HCT116 (cell line): ENCODE measurements at regions not wholly inside any gene's neighbourhood (a gene's known extent, or its start where the extent isn't known, plus 50 kb on each side); places are given as distances from the start of the nearest gene placed in this dataset.

ENCODE experiments used
- ATAC-seq: fragments of 200-7000 bp; cut with Tn5 transposase; 2 replicates; pipeline ENCODE4 v1.9.1; 2020; ENCODE audit warnings: mild to moderate bottlenecking, moderate library complexity
- BruUV-seq: library from RNA; stranded (reverse); fragments of 400-500 nt; replicated peaks from 2 replicates; lab custom pipeline; 2021; lab: Mats Ljungman, UMichigan
- CTCF ChIA-PET: fragments of 300-600 bp; sonication (Branson Sonifier 250); formaldehyde crosslinking; loops from one replicate; lab custom pipeline; 2021; ENCODE audit warnings: antibody characterized with exemption; lab: Charles Lee
- POLR2A ChIA-PET: fragments of 300-600, 350-600 bp; sonication (Branson Sonifier 250); formaldehyde crosslinking; loops from one replicate; lab custom pipeline; 2021; ENCODE audit warnings: antibody characterized with exemption; lab: Charles Lee
- RAD21 ChIA-PET, 2 experiments: fragments of 300-600 bp; sonication (Branson Sonifier 250); formaldehyde crosslinking; loops; one replicate each; lab custom pipeline; 2023; ENCODE audit warnings: low total read pairs in 2 of 2; ENCODE audit not compliant: uncharacterized antibody in 2 of 2, unreplicated experiment in 2 of 2, low non-redundant PET in 1 of 2; lab: Charles Lee
- DNase-seq: peaks from one replicate; pipeline ENCODE4 v3.0.0-alpha.2; 2010; ENCODE audit warnings: low read depth, low spot score
- H2AFZ ChIP-seq: fragments of 200-600 bp; shearing (Covaris generic), sonication (generic); 2 replicates; pipeline ENCODE4 v1.6.1; 2017; ENCODE audit warnings: low read depth, mixed run types, mixed read lengths, antibody characterized with exemption, low read length; ENCODE audit not compliant: poor library complexity, severe bottlenecking
- H3K27ac ChIP-seq: 2 replicates; pipeline ENCODE4 v1.5.1; 2012; ENCODE audit warnings: low read depth, low read length
- H3K27me3 ChIP-seq: fragments of 200-600 bp; sonication (generic); 2 replicates; pipeline ENCODE4 v1.6.1; 2016; ENCODE audit warnings: mixed run types, low read length, mixed read lengths; ENCODE audit not compliant: insufficient read depth
- H3K36me3 ChIP-seq, 2 experiments: fragments of 200-500 bp in 1 of 2; fragments of 200-600 bp in 1 of 2; sonication (Bioruptor generic) in 1 of 2; sonication (generic) in 1 of 2; 2 replicates each; pipeline versions ENCODE4 v1.5.1 to v1.6.1; 2014 to 2016; ENCODE audit warnings: low read length in 2 of 2, inconsistent platforms in 1 of 2, mixed read lengths in 1 of 2, mixed run types in 1 of 2; ENCODE audit not compliant: insufficient read depth in 2 of 2, control insufficient read depth in 1 of 2
- H3K4me1 ChIP-seq, 2 experiments: fragments of 200-600 bp in 1 of 2; sonication (generic) in 1 of 2; 2 replicates each; pipeline versions ENCODE4 v1.5.1 to v1.6.1; 2012 to 2017; ENCODE audit warnings: low read length in 2 of 2, inconsistent platforms in 1 of 2, mild to moderate bottlenecking in 1 of 2, mixed read lengths in 1 of 2, mixed run types in 1 of 2, moderate library complexity in 1 of 2; ENCODE audit not compliant: insufficient read depth in 2 of 2, control insufficient read depth in 1 of 2
- H3K4me2 ChIP-seq: fragments of 200-600 bp; sonication (generic); 2 replicates; pipeline ENCODE4 v1.6.1; 2017; ENCODE audit warnings: mixed run types, low read length, mixed read lengths
- H3K4me3 ChIP-seq, 2 experiments: fragments of 200-600 bp in 1 of 2; sonication (generic) in 1 of 2; replicated peaks in 1 of 2; 2 replicates each; pipeline ENCODE4 v1.5.1; 2011 to 2016; ENCODE audit warnings: low read length in 2 of 2, control low read depth in 1 of 2, low read depth in 1 of 2, mild to moderate bottlenecking in 1 of 2, mixed read lengths in 1 of 2, mixed run types in 1 of 2
- H3K79me2 ChIP-seq: fragments of 200-600 bp; sonication (generic); 2 replicates; pipeline ENCODE4 v1.6.1; 2017; ENCODE audit warnings: mild to moderate bottlenecking, mixed run types, low read length, moderate library complexity, mixed read lengths; ENCODE audit not compliant: insufficient read depth
- H3K9ac ChIP-seq: fragments of 200-600 bp; sonication (generic); 2 replicates; pipeline ENCODE4 v1.6.1; 2016; ENCODE audit warnings: low read length, mixed read lengths
- H3K9me2 ChIP-seq: fragments of 200-600 bp; sonication (generic), shearing (Covaris generic); 2 replicates; pipeline ENCODE4 v1.6.1; 2017; ENCODE audit warnings: mixed run types, mild to moderate bottlenecking, moderate library complexity; ENCODE audit not compliant: insufficient read depth
- H3K9me3 ChIP-seq, 2 experiments: fragments of 200-500 bp in 1 of 2; fragments of 200-600 bp in 1 of 2; sonication (Bioruptor generic) in 1 of 2; sonication (generic) in 1 of 2; 2 replicates each; pipeline ENCODE4 v1.6.1; 2014 to 2017; ENCODE audit warnings: low read length in 2 of 2, mixed read lengths in 2 of 2, inconsistent platforms in 1 of 2, low read depth in 1 of 2, mild to moderate bottlenecking in 1 of 2, mixed run types in 1 of 2, moderate library complexity in 1 of 2; ENCODE audit not compliant: control insufficient read depth in 1 of 2, insufficient read depth in 1 of 2
- H4K20me1 ChIP-seq: fragments of 200-600 bp; sonication (generic), shearing (Covaris generic); 2 replicates; pipeline ENCODE4 v1.6.1; 2017; ENCODE audit warnings: mixed run types, mild to moderate bottlenecking, moderate library complexity; ENCODE audit not compliant: insufficient read depth
- CBX3 ChIP-seq: IDR thresholded peaks from 2 replicates; pipeline ENCODE4 v1.6.1; 2012; ENCODE audit warnings: low read depth
- CEBPB ChIP-seq: IDR thresholded peaks from 2 replicates; pipeline ENCODE4 v1.6.1; 2012; ENCODE audit warnings: low read depth
- EGR1 ChIP-seq: IDR thresholded peaks from 2 replicates; pipeline ENCODE4 v1.6.1; 2012; ENCODE audit warnings: low read depth
- ELF1 ChIP-seq: IDR thresholded peaks from 2 replicates; pipeline ENCODE4 v1.6.1; 2012; ENCODE audit warnings: low read depth, borderline replicate concordance
- TCF7L2 ChIP-seq: IDR thresholded peaks from 2 replicates; pipeline ENCODE4 v1.7.0; 2011; ENCODE audit warnings: borderline replicate concordance, inconsistent platforms; ENCODE audit not compliant: insufficient read depth, insufficient read length; ENCODE audit errors: extremely low read depth
- YY1 ChIP-seq: IDR thresholded peaks from 2 replicates; pipeline ENCODE4 v1.6.1; 2011; ENCODE audit warnings: low read length, low read depth, moderate library complexity, mild to moderate bottlenecking; ENCODE audit not compliant: insufficient replicate concordance; ENCODE audit errors: extremely low read depth
- ZNF274 ChIP-seq: fragments of 200-500 bp; sonication (Bioruptor generic); IDR thresholded peaks from 2 replicates; pipeline ENCODE4 v1.6.1; 2014; ENCODE audit warnings: mild to moderate bottlenecking, low read depth, low read length, inconsistent platforms
- intact Hi-C: fragments of 100-400 bp; cut with micrococcal nuclease; formaldehyde crosslinking; loops from 2 replicates; pipeline ENCODE4 v1.10.0; 2022
- TF ChIP-seq, protein P1 (sequence below): IDR thresholded peaks from 2 replicates; pipeline ENCODE4 v1.6.1; 2012; ENCODE audit warnings: low read depth
- TF ChIP-seq, protein P2 (sequence below): IDR thresholded peaks from 2 replicates; pipeline ENCODE4 v1.6.1; 2011; ENCODE audit warnings: mild to moderate bottlenecking, low read length, moderate library complexity; ENCODE audit not compliant: insufficient replicate concordance; ENCODE audit errors: extremely low read depth
- TF ChIP-seq, protein P3 (sequence below): IDR thresholded peaks from 2 replicates; pipeline ENCODE4 v1.6.1; 2012

DNA sequence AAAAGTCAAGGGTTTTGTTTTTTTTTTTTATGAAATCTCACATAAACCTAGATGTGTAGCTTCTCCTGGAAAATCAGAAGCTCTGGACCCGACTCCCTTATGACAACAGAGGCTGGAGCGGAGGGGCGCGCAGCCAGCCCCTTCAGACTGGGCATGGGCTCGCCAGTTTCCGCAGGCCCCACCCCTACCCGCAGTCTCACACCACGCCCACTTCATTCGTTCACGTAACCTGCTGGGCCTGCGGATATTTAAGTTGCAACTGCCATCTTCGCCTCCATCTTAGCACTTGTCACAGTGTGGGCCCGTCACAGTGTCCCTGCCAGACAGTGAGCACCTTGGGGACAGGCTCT is 111.7 kb upstream of the PTPN1 start:
- RAD21 ChIA-PET, result no interaction called here
- no peak overlapping the region for H3K9ac ChIP-seq
- no peak for DNase-seq
- no peaks in the 10 kb centered on the region for H3K79me2 ChIP-seq
- no peaks in the 10 kb centered on the region for H3K9me2 ChIP-seq
- no peak overlapping the region for H3K27ac ChIP-seq
- no peaks in the 10 kb centered on the region; a peak in 1 of 4 replicates for H3K4me1 ChIP-seq
- TF ChIP-seq CBX3 (no peak), ZNF274 (no peak), EGR1 (no peak), YY1 (no peak), CEBPB (no peak), ELF1 (no peak), TCF7L2 (no peak)
- TF ChIP-seq, protein P1, sequence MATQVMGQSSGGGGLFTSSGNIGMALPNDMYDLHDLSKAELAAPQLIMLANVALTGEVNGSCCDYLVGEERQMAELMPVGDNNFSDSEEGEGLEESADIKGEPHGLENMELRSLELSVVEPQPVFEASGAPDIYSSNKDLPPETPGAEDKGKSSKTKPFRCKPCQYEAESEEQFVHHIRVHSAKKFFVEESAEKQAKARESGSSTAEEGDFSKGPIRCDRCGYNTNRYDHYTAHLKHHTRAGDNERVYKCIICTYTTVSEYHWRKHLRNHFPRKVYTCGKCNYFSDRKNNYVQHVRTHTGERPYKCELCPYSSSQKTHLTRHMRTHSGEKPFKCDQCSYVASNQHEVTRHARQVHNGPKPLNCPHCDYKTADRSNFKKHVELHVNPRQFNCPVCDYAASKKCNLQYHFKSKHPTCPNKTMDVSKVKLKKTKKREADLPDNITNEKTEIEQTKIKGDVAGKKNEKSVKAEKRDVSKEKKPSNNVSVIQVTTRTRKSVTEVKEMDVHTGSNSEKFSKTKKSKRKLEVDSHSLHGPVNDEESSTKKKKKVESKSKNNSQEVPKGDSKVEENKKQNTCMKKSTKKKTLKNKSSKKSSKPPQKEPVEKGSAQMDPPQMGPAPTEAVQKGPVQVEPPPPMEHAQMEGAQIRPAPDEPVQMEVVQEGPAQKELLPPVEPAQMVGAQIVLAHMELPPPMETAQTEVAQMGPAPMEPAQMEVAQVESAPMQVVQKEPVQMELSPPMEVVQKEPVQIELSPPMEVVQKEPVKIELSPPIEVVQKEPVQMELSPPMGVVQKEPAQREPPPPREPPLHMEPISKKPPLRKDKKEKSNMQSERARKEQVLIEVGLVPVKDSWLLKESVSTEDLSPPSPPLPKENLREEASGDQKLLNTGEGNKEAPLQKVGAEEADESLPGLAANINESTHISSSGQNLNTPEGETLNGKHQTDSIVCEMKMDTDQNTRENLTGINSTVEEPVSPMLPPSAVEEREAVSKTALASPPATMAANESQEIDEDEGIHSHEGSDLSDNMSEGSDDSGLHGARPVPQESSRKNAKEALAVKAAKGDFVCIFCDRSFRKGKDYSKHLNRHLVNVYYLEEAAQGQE, result no peak
- TF ChIP-seq, protein P2, sequence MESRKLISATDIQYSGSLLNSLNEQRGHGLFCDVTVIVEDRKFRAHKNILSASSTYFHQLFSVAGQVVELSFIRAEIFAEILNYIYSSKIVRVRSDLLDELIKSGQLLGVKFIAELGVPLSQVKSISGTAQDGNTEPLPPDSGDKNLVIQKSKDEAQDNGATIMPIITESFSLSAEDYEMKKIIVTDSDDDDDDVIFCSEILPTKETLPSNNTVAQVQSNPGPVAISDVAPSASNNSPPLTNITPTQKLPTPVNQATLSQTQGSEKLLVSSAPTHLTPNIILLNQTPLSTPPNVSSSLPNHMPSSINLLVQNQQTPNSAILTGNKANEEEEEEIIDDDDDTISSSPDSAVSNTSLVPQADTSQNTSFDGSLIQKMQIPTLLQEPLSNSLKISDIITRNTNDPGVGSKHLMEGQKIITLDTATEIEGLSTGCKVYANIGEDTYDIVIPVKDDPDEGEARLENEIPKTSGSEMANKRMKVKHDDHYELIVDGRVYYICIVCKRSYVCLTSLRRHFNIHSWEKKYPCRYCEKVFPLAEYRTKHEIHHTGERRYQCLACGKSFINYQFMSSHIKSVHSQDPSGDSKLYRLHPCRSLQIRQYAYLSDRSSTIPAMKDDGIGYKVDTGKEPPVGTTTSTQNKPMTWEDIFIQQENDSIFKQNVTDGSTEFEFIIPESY, result no peak
- TF ChIP-seq, protein P3, sequence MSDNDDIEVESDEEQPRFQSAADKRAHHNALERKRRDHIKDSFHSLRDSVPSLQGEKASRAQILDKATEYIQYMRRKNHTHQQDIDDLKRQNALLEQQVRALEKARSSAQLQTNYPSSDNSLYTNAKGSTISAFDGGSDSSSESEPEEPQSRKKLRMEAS, result no peak
- H3K4me3 ChIP-seq, result no peak overlapping the region
- H4K20me1 ChIP-seq, result no peaks in the 10 kb centered on the region
- no peaks in the 10 kb centered on the region for H3K9me3 ChIP-seq
- CTCF ChIA-PET, result no interaction called here
- no peak overlapping the region for H3K4me2 ChIP-seq
- H3K27me3 ChIP-seq, result no peaks in the 10 kb centered on the region
- no TSS peak for BruUV-seq
- ATAC-seq, result no peak
- H2AFZ ChIP-seq, result no peak overlapping the region
- POLR2A ChIA-PET, result no interaction called here
- intact Hi-C loops, result no loop called here
- H3K36me3 ChIP-seq, result no peaks in the 10 kb centered on the region
